CD14-positive monocyte (primary cell): ENCODE measurements at regions not wholly inside any gene's neighbourhood (a gene's known extent, or its start where the extent isn't known, plus 50 kb on each side); places are given as distances from the start of the nearest gene placed in this dataset.

Experiments used
- DNase-seq, 3 donors: peaks; one replicate each; pipeline ENCODE4 v3.0.0-alpha.2; 2011 to 2022
- H2AFZ ChIP-seq: 2 replicates; pipeline ENCODE4 v1.6.0; 2012; ENCODE audit warnings: mild to moderate bottlenecking, low read depth, low read length, inconsistent platforms; ENCODE audit not compliant: insufficient read depth, poor library complexity, severe bottlenecking
- H3K27ac ChIP-seq, 2 donors: 1 replicate in 1 of 2; 2 replicates in 1 of 2; pipeline ENCODE4 v1.5.1; 2012 to 2013; ENCODE audit warnings: low read length in 2 of 2, control low read depth in 1 of 2, inconsistent platforms in 1 of 2, low read depth in 1 of 2, mild to moderate bottlenecking in 1 of 2
- H3K27me3 ChIP-seq, 2 donors: one replicate each; pipeline versions ENCODE4 v1.6.0 to v1.6.1; 2011 to 2013; ENCODE audit warnings: low read length in 2 of 2; ENCODE audit not compliant: control insufficient read depth in 2 of 2, insufficient read depth in 2 of 2
- H3K36me3 ChIP-seq, 2 donors: replicated peaks in 1 of 2; 1 replicate in 1 of 2; 2 replicates in 1 of 2; pipeline versions ENCODE4 v1.5.1 to v1.6.1; 2012 to 2013; ENCODE audit warnings: low read length in 2 of 2, control low read depth in 1 of 2, inconsistent platforms in 1 of 2, mild to moderate bottlenecking in 1 of 2; ENCODE audit not compliant: insufficient read depth in 2 of 2, control insufficient read depth in 1 of 2
- H3K4me1 ChIP-seq, 2 donors: 1 replicate in 1 of 2; 2 replicates in 1 of 2; pipeline versions ENCODE4 v1.5.1 to v1.6.1; 2012 to 2013; ENCODE audit warnings: low read length in 2 of 2, control low read depth in 1 of 2, inconsistent platforms in 1 of 2, mild to moderate bottlenecking in 1 of 2, moderate library complexity in 1 of 2; ENCODE audit not compliant: insufficient read depth in 2 of 2, control insufficient read depth in 1 of 2
- H3K4me2 ChIP-seq: replicated peaks from 2 replicates; pipeline ENCODE3; 2012; ENCODE audit warnings: low read length, moderate library complexity, mild to moderate bottlenecking; ENCODE audit not compliant: poor library complexity, severe bottlenecking; ENCODE audit errors: extremely low read depth
- H3K4me3 ChIP-seq, 3 experiments: fragments of 200-600 bp in 1 of 3; sonication (generic) in 1 of 3; replicated peaks in 1 of 3; 1 replicate in 2 of 3; 2 replicates in 1 of 3; pipeline ENCODE4 v1.5.1; 2011 to 2013; ENCODE audit warnings: low read length in 3 of 3, mild to moderate bottlenecking in 3 of 3, control low read depth in 2 of 3, low read depth in 2 of 3, inconsistent platforms in 1 of 3, moderate library complexity in 1 of 3
- H3K79me2 ChIP-seq: 2 replicates; pipeline ENCODE4 v1.6.0; 2012; ENCODE audit warnings: mild to moderate bottlenecking, control low read depth, inconsistent platforms, low read length, moderate library complexity; ENCODE audit not compliant: insufficient read depth
- H3K9ac ChIP-seq: 2 replicates; pipeline ENCODE4 v1.6.0; 2017; ENCODE audit warnings: low read length, mild to moderate bottlenecking; ENCODE audit not compliant: insufficient read depth, poor library complexity, severe bottlenecking
- H3K9me3 ChIP-seq, 2 donors: replicated peaks in 1 of 2; 1 replicate in 1 of 2; 2 replicates in 1 of 2; pipeline versions ENCODE4 v1.5.1 to v1.6.1; 2012 to 2013; ENCODE audit warnings: low read length in 2 of 2, control low read depth in 1 of 2; ENCODE audit not compliant: control insufficient read depth in 1 of 2, insufficient read depth in 1 of 2
- H4K20me1 ChIP-seq: 2 replicates; pipeline ENCODE4 v1.6.0; 2012; ENCODE audit warnings: mild to moderate bottlenecking, low read length, control low read depth, moderate library complexity; ENCODE audit not compliant: insufficient read depth
- H3K27ac Mint-ChIP-seq, 7 donors: one replicate each; pipeline ENCODE4 v1.8.0; 2020; ENCODE audit warnings: mild to moderate bottlenecking in 7 of 7, mixed read lengths in 7 of 7, moderate library complexity in 6 of 7, inconsistent platforms in 2 of 7
- H3K27me3 Mint-ChIP-seq, 3 donors: one replicate each; pipeline ENCODE4 v1.8.0; 2021 to 2022; ENCODE audit warnings: low read depth in 3 of 3, mild to moderate bottlenecking in 3 of 3, mixed read lengths in 3 of 3, moderate library complexity in 3 of 3, inconsistent platforms in 1 of 3
- H3K36me3 Mint-ChIP-seq, 2 donors: one replicate each; pipeline ENCODE4 v1.8.0; 2020; ENCODE audit warnings: mixed read lengths in 2 of 2, inconsistent platforms in 1 of 2, mild to moderate bottlenecking in 1 of 2
- H3K4me1 Mint-ChIP-seq: one replicate; pipeline ENCODE4 v1.8.0; 2020; ENCODE audit warnings: mild to moderate bottlenecking, mixed read lengths
- H3K4me3 Mint-ChIP-seq, 2 donors: one replicate each; pipeline ENCODE4 v1.8.0; 2020; ENCODE audit warnings: mild to moderate bottlenecking in 2 of 2, mixed read lengths in 2 of 2, moderate library complexity in 1 of 2
- H3K9me3 Mint-ChIP-seq, 7 donors: one replicate each; pipeline ENCODE4 v1.8.0; 2020 to 2022; ENCODE audit warnings: mixed read lengths in 7 of 7, mild to moderate bottlenecking in 6 of 7, moderate library complexity in 6 of 7, inconsistent platforms in 2 of 7
- CTCF ChIP-seq: fragments of 200-600 bp; IDR thresholded peaks from one replicate; pipeline ENCODE4 v1.8.0; 2022; ENCODE audit warnings: antibody characterized with exemption, mild to moderate bottlenecking
- WGBS: methylation state at CpG from one replicate; pipeline ENCODE4 v1.1.5; 2013; ENCODE audit warnings: missing lambda C conversion rate; ENCODE audit not compliant: insufficient coverage; 5-methylcytosine and 5-hydroxymethylcytosine counted together
- intact Hi-C, 2 donors: fragments of 100-400 bp; cut with micrococcal nuclease; formaldehyde crosslinking; loops; one replicate each; pipeline versions ENCODE4 v1.15.0 to v1.15.1; 2023

GRCh38 chr14:28461389-28461788, 305.2 kb upstream of the FOXG1 start:
- H3K36me3 ChIP-seq: no peaks in the 10 kb centered on the region
- no peak overlapping the region for H3K4me3 Mint-ChIP-seq
- 60% methylated on average over 1 of the region's 7 CpGs for WGBS
- TF ChIP-seq CTCF: no peak
- no peaks in the 10 kb centered on the region for H3K4me1 Mint-ChIP-seq
- H3K36me3 Mint-ChIP-seq: no peaks in the 10 kb centered on the region
- H3K27ac Mint-ChIP-seq: no peak overlapping the region
- no peaks in the 10 kb centered on the region for H3K9me3 ChIP-seq
- no peak overlapping the region for H3K4me2 ChIP-seq
- no peak overlapping the region for H2AFZ ChIP-seq
- H3K79me2 ChIP-seq: no peaks in the 10 kb centered on the region
- H3K4me1 ChIP-seq: no peaks in the 10 kb centered on the region
- H3K27ac ChIP-seq: no peak overlapping the region
- H3K4me3 ChIP-seq: no peak overlapping the region
- no peaks in the 10 kb centered on the region for H4K20me1 ChIP-seq
- peaks cover 0 to 9% (median 2%) of the 10 kb centered on the region in 7 donors for H3K9me3 Mint-ChIP-seq
- intact Hi-C loops: no loop called here
- no peak overlapping the region for H3K9ac ChIP-seq
- H3K27me3 Mint-ChIP-seq: no peaks in the 10 kb centered on the region
- DNase-seq: no peak
- H3K27me3 ChIP-seq: no peaks in the 10 kb centered on the region

GRCh38 chr14:28467611-28468010, 299.0 kb upstream of the FOXG1 start:
- Histone ChIP-seq H2AFZ (no peak overlapping the region), H4K20me1 (no peaks in the 10 kb centered on the region), H3K27me3 (no peaks in the 10 kb centered on the region), H3K9ac (no peak overlapping the region), H3K4me1 (no peaks in the 10 kb centered on the region), H3K79me2 (no peaks in the 10 kb centered on the region), H3K27ac (no peak overlapping the region), H3K4me3 (no peak overlapping the region), H3K9me3 (peaks cover 14 to 17% of the 10 kb centered on the region in 2 donors), H3K4me2 (no peak overlapping the region), H3K36me3 (no peaks in the 10 kb centered on the region)
- H3K4me1 Mint-ChIP-seq: no peaks in the 10 kb centered on the region
- peaks cover 0 to 14% (median 4%) of the 10 kb centered on the region in 7 donors for H3K9me3 Mint-ChIP-seq
- 100% methylated on average over 1 of the region's 4 CpGs for WGBS
- H3K36me3 Mint-ChIP-seq: no peaks in the 10 kb centered on the region
- H3K27ac Mint-ChIP-seq: no peak overlapping the region
- no peak overlapping the region for H3K4me3 Mint-ChIP-seq
- DNase-seq: no peak
- no peaks in the 10 kb centered on the region for H3K27me3 Mint-ChIP-seq
- intact Hi-C loops: no loop called here
- no peak for TF ChIP-seq CTCF
